ENCODE measurements at regions not wholly inside any gene's neighbourhood (a gene's known extent, or its start where the extent isn't known, plus 50 kb on each side); places are given as distances from the start of the nearest gene placed in this dataset.

DNA sequence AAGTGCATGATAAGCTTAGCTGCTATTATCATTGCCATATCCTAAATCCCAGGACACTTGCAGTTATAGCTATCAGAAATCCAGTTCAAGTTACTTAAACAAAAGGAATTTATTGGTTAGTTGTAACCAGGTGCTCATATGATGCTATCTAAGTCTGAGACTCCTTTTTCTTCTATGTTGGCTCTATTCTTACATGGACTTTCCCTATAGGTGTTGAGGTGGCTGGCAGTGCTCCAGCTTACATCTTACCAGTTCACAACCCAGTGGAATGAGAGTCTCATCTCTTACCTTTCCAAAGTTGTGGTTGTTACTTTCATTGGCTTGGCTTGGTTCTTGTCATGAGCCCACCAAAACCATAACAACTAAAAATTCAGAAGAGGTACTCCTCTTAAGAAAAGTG, 94.6 kb downstream of the DACT1 start (continued):
- TF ChIP-seq CTCF (IDR thresholded peaks at IDR 0.05 in 2 of 3, conservative IDR thresholded peaks at IDR 0.05 in 1 of 3; ENCODE audit: borderline replicate concordance in 1 of 3, insufficient read depth in 1 of 3, low read depth in 2 of 3, low read length in 2 of 3) (no peak), SRF (IDR thresholded peaks at IDR 0.05; ENCODE audit: low read depth) (no peak), CBX3 (IDR thresholded peaks at IDR 0.05; ENCODE audit: low read depth) (no peak), POLR2A (IDR thresholded peaks at IDR 0.05; ENCODE audit: borderline replicate concordance, extremely low read depth, insufficient read depth, insufficient read length) (no peak), ZFX (IDR thresholded peaks at IDR 0.05) (no peak), JUND (IDR thresholded peaks at IDR 0.05) (no peak)
- TF ChIP-seq, protein P1, sequence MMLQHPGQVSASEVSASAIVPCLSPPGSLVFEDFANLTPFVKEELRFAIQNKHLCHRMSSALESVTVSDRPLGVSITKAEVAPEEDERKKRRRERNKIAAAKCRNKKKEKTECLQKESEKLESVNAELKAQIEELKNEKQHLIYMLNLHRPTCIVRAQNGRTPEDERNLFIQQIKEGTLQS (IDR thresholded peaks at IDR 0.05), result no peak
- TF ChIP-seq, protein P2, sequence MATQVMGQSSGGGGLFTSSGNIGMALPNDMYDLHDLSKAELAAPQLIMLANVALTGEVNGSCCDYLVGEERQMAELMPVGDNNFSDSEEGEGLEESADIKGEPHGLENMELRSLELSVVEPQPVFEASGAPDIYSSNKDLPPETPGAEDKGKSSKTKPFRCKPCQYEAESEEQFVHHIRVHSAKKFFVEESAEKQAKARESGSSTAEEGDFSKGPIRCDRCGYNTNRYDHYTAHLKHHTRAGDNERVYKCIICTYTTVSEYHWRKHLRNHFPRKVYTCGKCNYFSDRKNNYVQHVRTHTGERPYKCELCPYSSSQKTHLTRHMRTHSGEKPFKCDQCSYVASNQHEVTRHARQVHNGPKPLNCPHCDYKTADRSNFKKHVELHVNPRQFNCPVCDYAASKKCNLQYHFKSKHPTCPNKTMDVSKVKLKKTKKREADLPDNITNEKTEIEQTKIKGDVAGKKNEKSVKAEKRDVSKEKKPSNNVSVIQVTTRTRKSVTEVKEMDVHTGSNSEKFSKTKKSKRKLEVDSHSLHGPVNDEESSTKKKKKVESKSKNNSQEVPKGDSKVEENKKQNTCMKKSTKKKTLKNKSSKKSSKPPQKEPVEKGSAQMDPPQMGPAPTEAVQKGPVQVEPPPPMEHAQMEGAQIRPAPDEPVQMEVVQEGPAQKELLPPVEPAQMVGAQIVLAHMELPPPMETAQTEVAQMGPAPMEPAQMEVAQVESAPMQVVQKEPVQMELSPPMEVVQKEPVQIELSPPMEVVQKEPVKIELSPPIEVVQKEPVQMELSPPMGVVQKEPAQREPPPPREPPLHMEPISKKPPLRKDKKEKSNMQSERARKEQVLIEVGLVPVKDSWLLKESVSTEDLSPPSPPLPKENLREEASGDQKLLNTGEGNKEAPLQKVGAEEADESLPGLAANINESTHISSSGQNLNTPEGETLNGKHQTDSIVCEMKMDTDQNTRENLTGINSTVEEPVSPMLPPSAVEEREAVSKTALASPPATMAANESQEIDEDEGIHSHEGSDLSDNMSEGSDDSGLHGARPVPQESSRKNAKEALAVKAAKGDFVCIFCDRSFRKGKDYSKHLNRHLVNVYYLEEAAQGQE (IDR thresholded peaks at IDR 0.05; ENCODE audit: low read depth), result no peak

DNA sequence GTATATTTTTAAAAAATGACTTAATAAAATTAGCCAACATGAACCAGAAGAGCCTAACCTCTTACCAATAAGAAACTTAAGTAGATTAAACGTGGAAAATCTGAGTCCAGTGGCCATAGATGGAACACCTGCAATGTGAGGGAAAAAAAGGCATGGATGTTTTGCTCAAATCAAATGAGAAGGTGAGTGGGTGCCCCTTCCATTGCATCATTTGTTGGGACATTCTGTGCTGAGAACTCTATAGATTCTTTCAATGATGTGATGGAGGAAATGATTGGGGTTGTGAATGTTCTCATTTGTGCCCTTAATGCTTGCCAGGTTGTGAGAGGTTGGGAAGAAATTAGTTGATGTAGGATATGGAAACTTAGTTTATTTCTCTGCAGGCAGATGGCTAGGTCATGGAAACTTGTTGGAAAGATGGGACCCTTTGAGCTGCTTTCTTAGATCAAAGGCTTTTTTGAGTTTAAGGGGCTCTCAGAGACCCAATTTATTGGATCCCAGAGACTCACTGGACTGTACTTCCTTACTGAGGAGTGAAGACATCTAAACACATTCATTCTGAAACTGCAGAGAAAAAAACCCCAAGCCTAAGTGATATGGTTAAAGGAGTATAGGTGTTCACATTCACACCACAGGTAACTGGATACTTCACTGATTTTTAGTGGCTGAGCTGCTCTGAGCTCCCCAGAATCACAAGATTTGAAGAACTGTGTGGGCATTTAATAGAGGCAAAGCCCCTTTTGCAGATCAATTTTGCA, 95.9 kb downstream of the DACT1 start:
- H3K9me2 ChIP-seq (ENCODE audit: insufficient read depth), result no peaks in the 10 kb centered on the region
- H3K9me3 ChIP-seq (ENCODE audit: control insufficient read depth in 1 of 2, insufficient read depth in 1 of 2, low read depth in 1 of 2, low read length in 2 of 2), result no peaks in the 10 kb centered on the region
- no peaks in the 10 kb centered on the region for H4K20me1 ChIP-seq (ENCODE audit: insufficient read depth)
- H3K4me2 ChIP-seq (ENCODE audit: low read length), result no peak overlapping the region
- no peaks in the 10 kb centered on the region for H3K36me3 ChIP-seq (ENCODE audit: control insufficient read depth in 1 of 2, insufficient read depth in 2 of 2, low read length in 2 of 2)
- H3K9ac ChIP-seq (ENCODE audit: low read length), result no peak overlapping the region
- intact Hi-C loops (cut with micrococcal nuclease), result no loop called here
- TF ChIP-seq POLR2A (IDR thresholded peaks at IDR 0.05; ENCODE audit: borderline replicate concordance, extremely low read depth, insufficient read depth, insufficient read length) (no peak), JUND (IDR thresholded peaks at IDR 0.05) (no peak), CBX3 (IDR thresholded peaks at IDR 0.05; ENCODE audit: low read depth) (no peak), SIN3A (IDR thresholded peaks at IDR 0.05; ENCODE audit: low read depth) (no peak), ELF1 (IDR thresholded peaks at IDR 0.05; ENCODE audit: borderline replicate concordance, low read depth) (no peak)
- H2AFZ ChIP-seq (ENCODE audit: low read depth, low read length, poor library complexity, severe bottlenecking), result no peak overlapping the region
- no peak overlapping the region for H3K4me3 ChIP-seq (replicated peaks in 1 of 2; ENCODE audit: low read depth in 1 of 2, low read length in 2 of 2)
- POLR2A ChIA-PET, result no interaction called here
- DNase-seq (ENCODE audit: low read depth, low spot score), result no peak
- CTCF ChIA-PET, result no interaction called here
- no peaks in the 10 kb centered on the region for H3K79me2 ChIP-seq (ENCODE audit: insufficient read depth, low read length)
- ATAC-seq, result no peak
- RAD21 ChIA-PET (ENCODE audit: low non-redundant PET in 1 of 2, low total read pairs in 2 of 2, uncharacterized antibody in 2 of 2, unreplicated experiment in 2 of 2), result interaction anchor here in 1 of 2 experiments (0.6 kb wide), 1 partner anchor 15 kb away, joined by 5 read pairs; no protein-coding TSS in a partner anchor
- no TSS peak for BruUV-seq (replicated peaks)
- H3K27me3 ChIP-seq (ENCODE audit: insufficient read depth, low read length), result no peaks in the 10 kb centered on the region
- H3K4me1 ChIP-seq (ENCODE audit: control insufficient read depth in 1 of 2, insufficient read depth in 2 of 2, low read length in 2 of 2), result peaks cover 20 to 48% of the 10 kb centered on the region in 2 experiments
- no peak overlapping the region for H3K27ac ChIP-seq (ENCODE audit: low read depth, low read length)
